ENCODE measurements at regions not wholly inside any gene's neighbourhood (a gene's known extent, or its start where the extent isn't known, plus 50 kb on each side); places are given as distances from the start of the nearest gene placed in this dataset.
A peak's percentile ranks its signal among the peaks of the same experiment; 100 is the strongest.

- Histone ChIP-seq H2BK15ac (ENCODE audit: low read depth, poor library complexity, severe bottlenecking) (no peak overlapping the region), H4K91ac (ENCODE audit: low read length) (no peak overlapping the region), H3K79me1 (replicated peaks; ENCODE audit: low read length, poor library complexity, severe bottlenecking) (no peaks in the 10 kb centered on the region), H3K4me2 (ENCODE audit: low read length, poor library complexity, severe bottlenecking) (no peak overlapping the region), H2BK120ac (ENCODE audit: low read depth, low read length) (no peak overlapping the region), H2BK12ac (ENCODE audit: low read length in 2 of 2) (no peak overlapping the region), H3K14ac (ENCODE audit: low read length in 2 of 2) (no peak overlapping the region), H3K27me3 (ENCODE audit: control insufficient read depth in 1 of 2, insufficient read depth in 1 of 2, low read length in 2 of 2) (peaks cover 0 to 58% of the 10 kb centered on the region in 2 experiments), H3K36me3 (ENCODE audit: control insufficient read depth in 1 of 2, insufficient read depth in 2 of 2, low read depth in 1 of 2, low read length in 2 of 2) (no peaks in the 10 kb centered on the region), H3K18ac (ENCODE audit: low read depth in 1 of 2, low read length in 2 of 2) (no peak overlapping the region), H3K27ac (ENCODE audit: low read length, poor library complexity, severe bottlenecking) (no peak overlapping the region), H2AK5ac (ENCODE audit: low read length, severe bottlenecking) (no peak overlapping the region), H3K9me3 (ENCODE audit: control insufficient read depth, low read length) (no peaks in the 10 kb centered on the region), H3K4ac (ENCODE audit: low read depth in 1 of 2, low read length in 2 of 2) (no peak overlapping the region), H2AFZ (ENCODE audit: low read depth, low read length) (no peak overlapping the region), H3K4me3 (ENCODE audit: insufficient read depth in 1 of 2, low read depth in 1 of 2, low read length in 2 of 2) (no peak overlapping the region), H3K23ac (ENCODE audit: low read length in 2 of 2) (no peak overlapping the region), H3K4me1 (ENCODE audit: control insufficient read depth, insufficient read depth, low read depth, low read length) (peaks cover 13% of the 10 kb centered on the region), H4K8ac (ENCODE audit: low read length) (no peak overlapping the region), H2BK5ac (ENCODE audit: low read depth, low read length, poor library complexity, severe bottlenecking) (no peak overlapping the region), H3K9ac (ENCODE audit: low read length) (peak overlapping the region; percentile 15)
- 95% methylated on average over 15 of the region's 16 CpGs for WGBS
- no peak for DNase-seq
Measured at GRCh38 chr11:130763087-130763980, 152.9 kb downstream of the SNX19 start.

GRCh38 chr11:130765406-130765805 is 150.9 kb downstream of the SNX19 start:
- H2AFZ ChIP-seq (ENCODE audit: low read depth, low read length), result no peak overlapping the region
- H4K91ac ChIP-seq (ENCODE audit: low read length), result no peak overlapping the region
- no peak overlapping the region for H3K14ac ChIP-seq (ENCODE audit: low read length in 2 of 2)
- no peak overlapping the region for H4K8ac ChIP-seq (ENCODE audit: low read length)
- no peaks in the 10 kb centered on the region for H3K79me1 ChIP-seq (replicated peaks; ENCODE audit: low read length, poor library complexity, severe bottlenecking)
- 94% methylated on average over 8 of the region's 8 CpGs for WGBS
- H3K27me3 ChIP-seq (ENCODE audit: control insufficient read depth in 1 of 2, insufficient read depth in 1 of 2, low read length in 2 of 2), result peaks cover 0 to 54% of the 10 kb centered on the region in 2 experiments
- no peak overlapping the region for H2BK15ac ChIP-seq (ENCODE audit: low read depth, poor library complexity, severe bottlenecking)
- H3K36me3 ChIP-seq (ENCODE audit: control insufficient read depth in 1 of 2, insufficient read depth in 2 of 2, low read depth in 1 of 2, low read length in 2 of 2), result no peaks in the 10 kb centered on the region
- peaks cover 13% of the 10 kb centered on the region for H3K4me1 ChIP-seq (ENCODE audit: control insufficient read depth, insufficient read depth, low read depth, low read length)
- no peak overlapping the region for H3K4ac ChIP-seq (ENCODE audit: low read depth in 1 of 2, low read length in 2 of 2)
- H2AK5ac ChIP-seq (ENCODE audit: low read length, severe bottlenecking), result no peak overlapping the region
- H2BK12ac ChIP-seq (ENCODE audit: low read length in 2 of 2), result no peak overlapping the region
- H3K4me2 ChIP-seq (ENCODE audit: low read length, poor library complexity, severe bottlenecking), result no peak overlapping the region
- H3K9ac ChIP-seq (ENCODE audit: low read length), result no peak overlapping the region
- no peak overlapping the region for H3K27ac ChIP-seq (ENCODE audit: low read length, poor library complexity, severe bottlenecking)
- DNase-seq, result no peak
- no peak overlapping the region for H2BK5ac ChIP-seq (ENCODE audit: low read depth, low read length, poor library complexity, severe bottlenecking)
- no peaks in the 10 kb centered on the region for H3K9me3 ChIP-seq (ENCODE audit: control insufficient read depth, low read length)
- H3K4me3 ChIP-seq (ENCODE audit: insufficient read depth in 1 of 2, low read depth in 1 of 2, low read length in 2 of 2), result no peak overlapping the region
- no peak overlapping the region for H3K18ac ChIP-seq (ENCODE audit: low read depth in 1 of 2, low read length in 2 of 2)
- H3K23ac ChIP-seq (ENCODE audit: low read length in 2 of 2), result no peak overlapping the region
- H2BK120ac ChIP-seq (ENCODE audit: low read depth, low read length), result no peak overlapping the region

DNA sequence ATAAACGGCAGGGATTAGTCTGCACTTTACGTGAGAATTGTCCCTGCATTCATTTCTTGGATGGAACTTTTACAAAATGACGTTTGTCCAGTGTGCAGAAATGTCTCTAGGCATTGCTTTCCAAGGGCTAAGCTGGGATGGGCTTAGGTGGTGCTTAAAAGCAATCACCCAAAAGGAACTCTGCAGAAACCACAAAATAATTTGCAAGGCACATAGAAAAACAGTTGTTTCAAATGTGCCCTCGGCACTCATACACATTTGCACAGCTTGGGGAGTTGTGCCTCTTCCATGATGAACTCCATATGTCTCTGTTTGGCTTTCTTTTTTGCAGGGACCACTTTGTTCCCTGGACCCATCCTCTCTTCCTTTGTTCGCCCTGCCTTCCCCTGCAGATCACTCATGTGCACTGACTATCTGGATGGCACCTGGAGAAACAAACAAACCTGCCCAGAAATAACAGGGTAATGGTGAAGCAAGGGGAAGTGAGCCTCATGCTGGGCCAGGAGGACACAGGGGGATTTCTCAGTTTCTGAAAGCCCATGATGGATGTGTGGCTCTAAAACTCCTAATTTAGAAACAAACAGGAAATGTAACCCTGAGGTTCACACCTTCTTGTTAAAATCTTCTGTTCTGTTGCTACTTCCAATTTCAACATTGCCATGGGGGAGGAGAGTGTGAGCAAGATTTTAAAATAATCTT is 150.2 kb downstream of the SNX19 start:
- H3K27ac ChIP-seq (ENCODE audit: low read length, poor library complexity, severe bottlenecking), result no peak overlapping the region
- H3K4me1 ChIP-seq (ENCODE audit: control insufficient read depth, insufficient read depth, low read depth, low read length), result peaks cover 13% of the 10 kb centered on the region
- no peak overlapping the region for H4K8ac ChIP-seq (ENCODE audit: low read length)
- H3K36me3 ChIP-seq (ENCODE audit: control insufficient read depth in 1 of 2, insufficient read depth in 2 of 2, low read depth in 1 of 2, low read length in 2 of 2), result no peaks in the 10 kb centered on the region
- H3K27me3 ChIP-seq (ENCODE audit: control insufficient read depth in 1 of 2, insufficient read depth in 1 of 2, low read length in 2 of 2), result peaks cover 0 to 54% of the 10 kb centered on the region in 2 experiments
- H2AFZ ChIP-seq (ENCODE audit: low read depth, low read length), result no peak overlapping the region
- H2BK15ac ChIP-seq (ENCODE audit: low read depth, poor library complexity, severe bottlenecking), result no peak overlapping the region
- no peak overlapping the region for H3K4me3 ChIP-seq (ENCODE audit: insufficient read depth in 1 of 2, low read depth in 1 of 2, low read length in 2 of 2)
- H2BK12ac ChIP-seq (ENCODE audit: low read length in 2 of 2), result no peak overlapping the region
- H3K4me2 ChIP-seq (ENCODE audit: low read length, poor library complexity, severe bottlenecking), result no peak overlapping the region
- no peak overlapping the region for H2AK5ac ChIP-seq (ENCODE audit: low read length, severe bottlenecking)
- no peaks in the 10 kb centered on the region for H3K79me1 ChIP-seq (replicated peaks; ENCODE audit: low read length, poor library complexity, severe bottlenecking)
- peak; percentile 13 for DNase-seq
- H3K18ac ChIP-seq (ENCODE audit: low read depth in 1 of 2, low read length in 2 of 2), result no peak overlapping the region
- H3K23ac ChIP-seq (ENCODE audit: low read length in 2 of 2), result no peak overlapping the region
- H3K9ac ChIP-seq (ENCODE audit: low read length), result peak overlapping the region; percentile 13
- H2BK120ac ChIP-seq (ENCODE audit: low read depth, low read length), result no peak overlapping the region
- H4K91ac ChIP-seq (ENCODE audit: low read length), result no peak overlapping the region
- no peak overlapping the region for H3K4ac ChIP-seq (ENCODE audit: low read depth in 1 of 2, low read length in 2 of 2)
- 69% methylated on average over 4 of the region's 5 CpGs for WGBS
- no peak overlapping the region for H3K14ac ChIP-seq (ENCODE audit: low read length in 2 of 2)
- H3K9me3 ChIP-seq (ENCODE audit: control insufficient read depth, low read length), result no peaks in the 10 kb centered on the region
- no peak overlapping the region for H2BK5ac ChIP-seq (ENCODE audit: low read depth, low read length, poor library complexity, severe bottlenecking)
